HG02763 (cell line): ENCODE measurements at regions not wholly inside any gene's neighbourhood (a gene's known extent, or its start where the extent isn't known, plus 50 kb on each side); places are given as distances from the start of the nearest gene placed in this dataset.

ENCODE experiments used
- ATAC-seq: cut with Tn5 transposase; IDR thresholded peaks from one replicate; pipeline ENCODE4 v1.9.1; 2021; ENCODE audit warnings: mild to moderate bottlenecking, moderate library complexity; ENCODE audit not compliant: unreplicated experiment

DNA sequence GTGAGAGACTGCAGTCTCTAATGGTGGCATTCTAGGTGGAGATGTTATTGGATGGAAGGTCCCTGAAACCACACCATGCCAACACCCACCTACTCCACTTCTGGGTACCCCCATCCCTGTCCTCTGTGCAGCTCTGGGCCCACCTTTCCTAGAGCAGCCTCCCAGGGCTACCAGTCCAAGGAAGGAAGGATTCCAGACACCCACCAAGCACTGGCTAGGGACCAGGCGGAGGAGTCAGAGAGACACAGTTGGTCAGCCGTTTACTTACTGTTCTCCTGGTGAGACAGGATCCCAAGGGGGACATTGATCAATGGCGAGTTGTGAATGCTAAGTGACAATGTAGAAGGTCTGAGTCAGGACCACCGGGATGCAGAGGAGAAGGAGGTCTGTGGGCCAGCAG is 151.6 kb downstream of the TTC32 start:
- ATAC-seq: no peak

DNA sequence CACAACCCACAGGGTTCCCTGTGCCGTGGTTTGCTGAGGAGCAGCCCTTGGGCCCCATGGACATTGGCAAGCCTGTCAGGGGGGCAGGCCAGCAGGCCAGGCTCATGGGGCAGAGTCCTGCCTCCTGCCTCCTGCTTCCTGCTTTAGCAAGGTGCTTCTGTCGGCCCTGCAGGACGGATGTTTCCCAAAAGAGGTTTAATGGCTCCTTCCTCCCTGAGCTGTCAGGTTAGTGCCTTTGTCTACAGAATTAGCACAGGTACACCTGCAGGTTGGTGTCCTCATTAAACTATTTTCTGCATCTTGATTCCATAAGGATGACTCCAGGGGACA is 152.3 kb downstream of the TTC32 start:
- no peak for ATAC-seq

DNA sequence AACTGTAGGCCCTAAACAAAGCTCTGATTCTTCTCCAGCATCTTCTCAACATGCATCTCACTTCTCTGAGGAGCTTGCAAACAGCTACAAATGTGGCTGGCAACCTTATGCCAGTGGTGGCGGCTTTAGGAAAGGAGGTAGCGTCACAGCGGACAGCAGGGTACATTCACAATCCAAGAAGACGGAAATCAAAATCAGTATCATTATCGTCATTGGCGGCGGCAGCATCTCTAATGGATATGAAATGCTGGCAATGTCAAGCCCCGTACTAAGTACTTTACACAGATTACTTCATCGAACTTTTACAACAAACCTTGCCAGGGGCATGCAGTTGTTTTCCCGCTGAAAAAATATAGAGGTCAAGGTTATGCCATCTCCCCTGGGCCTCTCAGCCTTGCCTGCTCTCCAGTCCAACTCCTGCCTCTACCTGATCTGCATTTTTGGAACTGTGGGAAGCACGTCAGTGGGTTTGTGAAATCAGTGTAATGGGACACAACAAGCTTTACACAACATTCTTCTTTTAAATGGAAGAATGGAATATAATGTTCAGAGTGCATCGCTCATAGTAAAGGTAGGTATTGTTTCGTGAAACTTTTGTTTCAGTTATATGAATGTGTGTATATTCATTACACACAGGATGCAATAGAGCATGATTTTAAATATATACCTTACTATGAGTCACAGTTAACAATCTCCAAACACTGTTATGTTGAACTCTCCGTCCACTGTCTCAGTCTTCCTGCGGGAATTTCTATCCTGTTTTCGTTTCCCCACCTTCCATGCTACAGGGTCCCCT is 152.9 kb downstream of the TTC32 start:
- ATAC-seq: no peak

DNA sequence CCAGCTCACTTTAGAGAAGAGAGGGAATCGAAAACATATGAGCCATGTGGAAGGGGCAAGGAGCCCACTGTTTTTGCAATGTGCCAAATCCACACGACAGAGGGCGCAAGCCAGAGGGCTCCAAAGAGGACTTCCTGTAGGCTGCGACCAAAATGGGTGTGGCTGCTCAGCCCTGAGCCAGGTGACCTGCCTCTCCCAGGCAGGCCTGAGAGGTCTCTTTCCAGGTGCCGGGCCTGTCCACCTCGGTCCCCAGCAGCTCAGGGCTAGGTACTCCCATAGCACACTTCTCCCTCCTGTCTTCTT is 153.8 kb downstream of the TTC32 start:
- no peak for ATAC-seq

DNA sequence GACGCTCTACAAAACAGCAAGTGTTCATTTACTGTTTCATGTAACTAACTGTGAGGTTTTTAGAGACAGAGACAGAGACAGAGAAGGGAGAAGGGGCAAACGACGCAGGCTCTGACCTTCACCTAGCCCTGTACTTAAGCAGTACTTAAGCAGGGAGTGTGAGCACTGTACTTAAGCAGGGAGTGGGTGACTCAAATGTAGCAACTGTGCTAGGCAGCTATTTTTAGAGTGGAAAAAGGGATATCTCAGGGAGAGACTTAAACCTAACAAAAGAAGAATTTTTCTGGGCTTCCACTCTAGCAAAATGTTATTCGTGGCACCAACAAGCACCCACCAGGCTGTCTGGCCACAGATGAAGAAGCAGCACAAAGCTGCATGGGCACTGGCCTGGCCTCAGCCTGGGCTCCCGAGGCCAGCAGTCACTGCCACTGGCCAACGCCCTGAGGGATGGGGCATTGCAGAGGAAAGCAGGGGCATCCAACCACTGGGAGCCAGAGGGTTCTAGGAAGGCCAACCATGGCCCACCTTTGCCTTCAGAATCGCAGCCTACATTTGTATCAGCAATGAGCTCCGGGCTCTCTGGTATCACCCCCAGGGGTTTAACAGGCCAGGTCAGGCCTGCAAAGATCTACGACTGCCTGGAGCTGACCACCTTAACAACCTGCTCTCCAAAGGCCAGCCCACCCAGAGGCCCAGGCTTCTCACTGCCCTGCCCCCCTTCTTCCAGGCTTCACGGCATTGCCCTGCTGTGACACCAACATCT is 154.3 kb downstream of the TTC32 start:
- no peak for ATAC-seq

DNA sequence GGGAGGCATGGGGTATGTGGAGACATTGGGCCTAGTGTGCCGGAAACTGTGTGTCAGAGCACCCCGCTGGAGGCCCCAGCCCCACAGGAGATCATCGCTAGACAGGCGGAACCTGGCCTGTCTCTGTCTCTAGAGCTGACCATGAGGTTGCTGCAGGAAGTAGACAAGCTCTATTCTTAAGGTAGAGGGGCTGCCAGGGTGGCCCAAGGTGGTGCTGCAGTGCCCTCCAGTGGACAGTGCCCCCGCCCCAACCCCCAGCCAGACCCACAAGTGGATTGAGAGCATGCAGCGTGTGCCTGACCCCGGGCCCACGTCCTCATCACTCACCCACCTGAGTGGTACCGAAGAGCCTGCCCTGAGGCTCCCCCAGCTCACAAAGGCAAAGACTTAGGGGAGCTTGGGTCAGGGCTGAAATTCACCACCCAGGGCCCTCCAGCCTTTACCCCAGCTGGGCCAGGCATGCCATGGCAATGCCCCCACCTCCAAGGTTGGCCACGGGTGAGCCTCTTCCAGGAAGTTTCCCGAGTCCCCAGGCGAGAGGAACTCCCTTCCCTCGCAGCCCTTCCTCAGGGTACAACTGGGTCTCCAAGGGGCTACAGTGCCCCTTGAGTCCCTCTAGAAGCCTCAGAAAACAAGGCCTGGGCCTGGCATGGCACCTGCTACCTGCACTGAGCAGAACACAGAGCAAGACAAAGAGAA is 155.0 kb downstream of the TTC32 start:
- ATAC-seq: no peak

DNA sequence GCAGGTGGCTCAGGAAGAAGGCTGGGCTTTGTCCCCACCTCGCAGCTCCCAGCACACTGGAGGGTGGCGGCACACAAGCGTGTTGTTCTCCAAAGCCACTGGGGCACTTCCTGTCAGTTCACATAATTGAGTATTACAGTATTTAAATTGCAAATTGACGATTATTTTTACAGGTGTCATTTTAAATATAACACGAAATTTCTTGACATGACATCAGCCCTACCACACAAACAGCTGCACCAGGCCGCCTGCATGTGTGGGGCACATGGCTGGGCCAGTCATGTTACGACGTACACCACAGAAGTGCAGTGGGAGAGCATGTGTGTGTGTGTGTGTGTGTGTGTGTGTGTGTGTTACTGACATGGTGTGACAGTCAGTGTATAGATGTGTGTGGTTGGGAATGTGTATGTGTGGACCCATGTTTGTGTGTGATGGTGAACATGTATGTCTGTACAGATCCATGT is 155.6 kb downstream of the TTC32 start:
- no peak for ATAC-seq

DNA sequence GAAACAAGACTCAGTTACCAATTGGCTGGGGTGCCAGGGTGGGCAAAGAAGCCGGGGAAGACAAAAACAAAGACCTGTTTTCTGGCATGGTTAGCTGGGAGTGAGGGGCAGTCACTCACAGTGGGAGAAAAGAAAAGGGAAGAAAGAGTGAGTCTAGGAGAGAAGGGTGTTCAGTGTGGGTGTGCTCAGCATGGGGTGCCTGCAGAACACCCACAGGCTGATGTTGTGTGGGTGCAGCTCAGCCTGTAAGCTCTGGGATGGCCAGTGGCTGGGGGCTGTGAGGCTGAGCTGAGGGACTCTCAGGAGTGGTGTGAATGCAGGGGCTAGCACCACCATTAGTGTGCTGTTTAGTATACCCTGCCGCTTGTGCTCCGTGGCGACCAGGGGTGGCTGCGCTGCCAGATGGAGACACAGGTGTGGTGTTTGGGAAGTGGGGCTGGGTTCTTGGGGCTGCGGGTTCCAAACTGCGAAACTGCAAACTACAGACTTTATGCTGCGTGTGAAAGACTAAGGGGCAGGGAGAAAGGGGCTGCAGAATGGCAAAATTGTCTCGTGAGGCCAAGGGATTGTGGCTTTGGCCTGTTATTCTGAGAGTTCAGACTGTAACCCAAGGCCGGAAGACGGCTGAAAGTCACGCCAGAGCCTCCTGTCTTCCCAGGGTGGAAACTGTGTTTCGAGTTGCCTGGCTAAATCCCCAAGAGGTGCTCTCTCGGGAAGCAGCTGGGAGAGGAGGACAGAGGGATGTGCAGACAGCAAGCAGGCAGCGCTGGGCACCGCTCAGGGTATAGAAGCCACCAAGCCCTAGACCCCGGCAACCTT is 156.3 kb downstream of the TTC32 start:
- no peak for ATAC-seq

DNA sequence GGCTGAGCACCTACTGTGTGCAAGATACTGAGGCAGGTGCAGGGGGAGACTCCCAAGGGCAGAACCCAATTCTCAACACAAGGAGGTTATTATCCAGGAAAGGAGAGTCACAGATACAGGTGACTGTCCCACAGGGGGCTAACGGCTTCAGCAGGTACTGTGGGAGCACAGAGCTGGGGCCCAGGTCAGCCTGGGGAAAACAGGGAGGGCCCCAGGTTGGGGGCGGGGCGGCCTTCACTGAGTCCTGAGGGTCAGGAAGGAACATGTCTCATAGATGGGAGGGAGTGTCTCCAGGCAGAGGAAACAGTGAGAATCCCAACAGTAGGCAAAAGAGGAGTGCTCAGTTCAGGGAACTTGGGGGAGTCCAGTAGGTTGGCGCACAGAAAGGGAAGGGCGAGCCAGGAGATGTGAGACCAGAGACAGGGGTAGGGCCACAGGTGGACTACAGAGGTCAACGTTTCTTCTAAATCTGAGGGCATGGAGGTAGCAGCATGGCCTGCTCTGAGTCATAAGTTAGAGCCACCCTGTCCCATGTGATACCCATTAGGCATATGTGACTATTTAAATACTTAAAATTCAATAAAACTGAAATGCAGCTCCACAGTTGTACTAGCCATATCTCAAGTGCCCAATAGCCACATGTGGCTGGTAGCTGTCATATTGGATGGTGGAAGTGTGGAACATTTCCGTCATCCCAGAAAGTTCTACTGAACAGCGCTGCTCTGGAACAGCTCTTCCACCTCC is 157.2 kb downstream of the TTC32 start:
- no peak for ATAC-seq

DNA sequence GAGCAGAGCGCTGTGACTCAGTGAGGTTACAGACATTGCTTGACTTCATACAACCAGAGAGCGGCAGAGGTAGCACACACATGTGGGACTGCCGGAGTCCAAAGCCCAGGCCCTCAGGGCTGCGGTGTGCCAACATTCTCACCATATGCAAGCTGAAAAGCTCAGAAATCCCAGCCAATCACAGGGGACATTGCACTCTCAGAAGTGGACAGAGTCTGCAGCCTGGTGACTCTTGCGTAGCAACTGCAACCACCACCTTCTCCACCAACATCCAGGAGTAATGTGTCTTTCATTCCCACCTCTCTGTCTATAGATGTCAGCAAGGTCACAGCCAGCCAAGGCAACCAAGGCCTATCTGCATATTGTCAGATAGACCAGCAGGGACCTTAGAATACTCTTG is 158.1 kb downstream of the TTC32 start:
- no peak for ATAC-seq

DNA sequence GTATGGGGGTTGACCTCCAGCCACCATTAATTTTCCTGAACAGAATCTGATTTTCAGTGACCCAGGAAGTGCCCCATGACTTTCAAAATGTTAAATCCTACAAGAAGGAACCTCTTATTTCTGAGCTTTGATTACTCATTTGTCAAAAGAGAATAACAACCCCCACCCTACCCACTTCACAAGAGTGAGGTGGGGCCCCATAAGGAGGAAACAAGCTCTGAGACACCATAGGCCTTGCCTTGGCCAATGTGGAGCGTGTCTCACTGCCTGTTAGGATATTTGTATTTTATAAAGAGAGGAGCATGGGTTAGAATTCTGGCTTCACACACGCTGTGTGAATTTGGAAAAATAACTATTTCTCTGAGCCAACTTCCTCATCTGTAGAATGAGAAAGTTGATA is 158.9 kb downstream of the TTC32 start:
- ATAC-seq: no peak

DNA sequence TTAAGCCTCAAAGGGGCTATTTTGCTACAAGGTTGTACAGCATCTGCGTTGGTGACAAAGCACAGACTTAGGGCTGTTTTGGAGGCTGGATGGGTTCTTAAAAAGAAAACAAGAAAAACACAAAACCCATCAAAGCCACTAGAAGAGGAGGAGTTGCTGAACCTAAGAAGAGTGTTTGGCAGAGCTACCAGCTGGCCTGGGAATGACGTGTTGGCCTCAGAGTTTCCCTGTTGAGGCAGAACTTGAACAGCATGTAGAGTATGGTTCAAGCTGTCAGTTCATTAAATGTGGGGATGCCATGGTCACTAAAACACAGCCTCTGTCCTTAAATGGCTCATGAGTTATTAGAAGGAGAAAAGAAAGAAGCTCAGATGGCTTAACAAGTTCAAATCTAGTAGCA is 162.5 kb downstream of the TTC32 start:
- ATAC-seq: no peak

DNA sequence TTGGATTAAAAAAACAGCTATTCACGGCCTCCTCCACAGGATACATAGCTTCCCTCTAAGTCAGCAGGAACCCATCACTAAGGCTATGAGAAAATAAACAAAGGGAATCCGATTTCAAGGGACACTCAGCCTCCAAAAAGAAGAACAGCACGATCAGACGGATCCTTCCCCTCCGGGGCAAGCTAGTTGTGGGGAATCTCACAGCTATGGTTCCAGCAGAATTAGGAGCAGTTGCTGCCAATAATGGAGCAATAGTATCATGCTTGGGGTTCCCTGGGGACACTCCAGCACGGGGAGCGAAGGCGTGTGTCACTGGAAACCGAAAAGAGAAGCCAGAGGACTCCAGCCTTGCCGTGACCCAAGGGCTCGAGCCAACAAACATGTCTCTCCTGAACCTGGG is 163.1 kb downstream of the TTC32 start:
- no peak for ATAC-seq

DNA sequence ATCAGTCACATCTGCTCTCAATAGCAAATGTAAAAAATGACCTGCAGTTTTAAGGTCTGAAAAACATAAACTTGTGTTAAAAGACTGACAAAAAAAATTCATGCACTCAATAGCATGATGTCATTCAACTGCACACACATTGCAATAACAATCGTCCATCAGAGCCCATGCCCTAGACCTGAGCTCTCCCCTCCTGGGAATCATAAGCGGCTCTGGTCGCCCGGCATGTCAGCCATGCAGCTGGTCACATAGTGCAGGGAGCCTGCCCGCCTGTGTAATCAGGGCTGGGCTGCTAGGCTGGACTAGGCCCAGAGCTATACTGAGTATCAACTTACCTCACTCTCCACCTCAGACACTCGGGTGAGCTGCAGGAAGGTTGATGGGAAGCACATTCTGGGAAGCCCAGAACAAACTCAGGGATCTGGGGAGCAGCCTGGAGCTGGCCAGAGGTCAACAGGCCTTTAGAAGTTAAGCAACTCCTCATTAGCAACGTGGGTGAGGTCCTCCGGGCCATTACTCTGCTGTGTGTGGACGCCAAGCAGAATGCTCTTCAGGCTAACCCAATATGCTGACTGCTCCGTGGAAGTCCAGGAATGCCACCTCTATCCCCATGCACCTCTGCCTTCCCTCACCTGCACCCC is 165.5 kb downstream of the TTC32 start:
- ATAC-seq: no peak

DNA sequence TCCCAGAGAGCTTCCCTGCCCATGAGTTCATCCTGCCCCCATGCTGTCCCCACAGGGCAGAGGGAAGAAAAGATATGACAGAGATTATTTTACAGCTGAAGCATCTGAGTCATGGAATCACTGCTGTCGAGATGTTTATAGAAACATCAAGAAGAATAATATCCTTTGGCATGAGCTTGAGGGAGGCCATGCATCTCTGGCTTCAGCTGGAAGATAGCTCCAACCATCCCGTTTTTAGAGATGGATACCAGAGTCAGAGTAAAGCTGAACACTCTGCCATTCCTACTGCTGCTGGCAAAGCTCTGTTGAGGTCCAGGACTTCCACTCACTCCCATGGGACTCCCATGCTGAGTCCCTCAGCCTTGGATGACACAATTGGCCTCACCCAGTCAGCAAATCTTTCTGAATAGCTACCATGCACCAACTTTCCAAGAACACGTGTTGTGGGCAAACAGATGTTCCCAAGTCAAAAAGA is 167.8 kb downstream of the TTC32 start:
- ATAC-seq: no peak

DNA sequence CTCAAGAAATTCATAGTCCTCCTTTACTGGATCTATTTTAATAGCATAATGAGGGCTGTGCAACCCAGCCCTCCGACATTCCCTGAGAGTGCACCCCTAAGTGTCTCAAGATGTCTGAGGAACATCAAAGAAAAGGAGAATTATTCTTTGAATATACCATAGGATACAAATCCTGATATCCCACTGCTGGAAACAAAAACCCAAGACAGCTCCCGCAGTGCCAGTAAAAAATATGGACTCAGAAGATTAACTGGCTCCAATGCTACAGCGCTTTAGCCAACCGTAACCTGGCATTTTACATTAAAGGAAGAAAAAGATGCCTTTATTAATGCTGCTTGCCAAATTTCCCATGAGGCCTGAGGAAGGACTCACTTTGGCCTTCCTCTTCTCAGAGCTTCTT is 168.4 kb downstream of the TTC32 start:
- ATAC-seq: no peak

DNA sequence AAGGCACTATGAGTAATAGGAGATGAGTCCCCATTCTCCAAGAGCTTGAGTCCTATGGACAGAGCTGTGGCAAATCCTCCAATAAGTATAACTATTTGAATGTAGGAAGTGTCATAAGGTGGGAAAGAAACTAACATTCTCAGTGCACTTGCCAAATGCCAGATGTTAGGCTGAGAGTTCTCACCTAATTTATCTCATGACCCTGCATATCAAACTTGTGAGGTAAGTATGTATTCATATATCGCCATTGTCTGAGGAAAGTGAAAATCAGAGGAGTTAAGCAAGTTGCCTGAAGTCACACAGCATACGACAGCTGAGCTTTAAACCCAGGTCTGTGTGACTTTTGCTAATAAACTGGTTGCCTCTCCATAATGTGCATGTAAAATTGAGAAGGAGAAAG is 169.5 kb downstream of the TTC32 start:
- no peak for ATAC-seq

DNA sequence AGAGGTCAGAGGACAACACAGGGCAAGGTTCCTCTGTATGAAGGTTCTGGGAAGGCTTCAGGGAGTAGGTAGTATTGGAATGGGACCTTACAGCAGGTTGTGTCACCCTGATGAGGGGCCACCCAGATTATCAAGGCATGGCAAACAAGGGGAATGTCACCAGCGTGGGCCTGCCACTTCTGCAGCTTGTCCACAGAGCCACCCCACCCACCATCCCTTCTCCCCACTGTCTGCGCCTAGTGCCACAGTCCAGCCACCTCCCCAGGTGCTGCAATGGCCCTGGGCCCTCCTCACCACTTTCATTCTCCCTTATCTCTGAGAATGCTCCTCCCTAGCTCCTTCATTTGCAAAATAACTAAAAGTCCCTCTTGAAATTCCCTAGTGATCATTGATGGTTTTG is 170.3 kb downstream of the TTC32 start:
- ATAC-seq: no peak

DNA sequence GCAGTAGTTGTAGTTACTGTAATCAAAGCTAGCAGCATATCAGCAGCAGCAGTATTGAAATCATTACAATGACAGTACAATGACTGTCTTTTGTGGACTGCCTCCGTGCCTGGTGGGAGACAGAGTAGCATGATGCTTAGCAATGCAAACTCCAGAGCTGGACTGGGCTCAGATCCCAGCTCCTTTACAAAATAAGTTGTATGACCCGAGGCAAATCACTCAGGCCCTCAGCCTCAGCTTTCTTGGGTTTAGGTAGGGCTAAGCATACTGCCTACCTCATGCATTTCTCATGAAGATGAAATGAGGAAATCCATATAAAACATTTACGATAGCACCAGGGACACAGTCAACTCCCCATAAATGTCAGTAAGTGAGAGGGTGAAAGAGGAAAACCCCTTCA is 170.7 kb downstream of the TTC32 start:
- no peak for ATAC-seq

DNA sequence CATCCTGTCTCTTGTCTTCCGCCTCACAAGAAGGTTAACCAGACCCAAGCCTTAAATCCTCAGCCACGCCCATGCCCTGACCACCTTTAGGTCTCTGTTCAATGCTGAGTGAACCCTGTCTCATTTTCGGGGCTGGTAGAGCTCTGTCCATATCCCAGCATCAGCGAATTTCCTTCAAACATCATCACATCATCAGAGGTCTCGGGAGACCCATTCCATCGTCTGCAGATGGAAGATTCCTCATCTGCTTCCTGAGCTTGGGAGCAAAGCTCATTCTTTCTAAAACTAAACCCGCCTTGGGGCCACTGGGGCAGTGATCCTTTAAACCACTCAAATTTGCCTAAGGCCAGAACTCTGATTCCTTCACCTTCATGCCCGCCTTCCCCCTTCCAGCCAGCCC is 173.7 kb downstream of the TTC32 start:
- ATAC-seq: no peak
